HEK293 (cell line): ENCODE measurements at regions not wholly inside any gene's neighbourhood (a gene's known extent, or its start where the extent isn't known, plus 50 kb on each side); places are given as distances from the start of the nearest gene placed in this dataset.

ENCODE experiments used
- CTCF ChIA-PET: fragments of 350-600 bp; formaldehyde crosslinking; extraction: SDS; loops from one replicate; lab custom pipeline; 2021; ENCODE audit warnings: antibody characterized with exemption; lab: Yijun Ruan, JAX
- POLR2A ChIA-PET: fragments of 300-600 bp; formaldehyde crosslinking; extraction: SDS; loops from one replicate; lab custom pipeline; 2020; ENCODE audit warnings: antibody characterized with exemption, inconsistent platforms; lab: Yijun Ruan, JAX
- H3K27ac ChIP-seq: fragments of 200-500 bp; sonication (Bioruptor generic); 2 replicates; pipeline ENCODE4 v1.5.1; 2014; ENCODE audit warnings: low read depth, low read length, control low read depth, inconsistent platforms; ENCODE audit errors: extremely low read depth
- H3K36me3 ChIP-seq, 2 experiments: fragments of 200-500 bp in 1 of 2; sonication (Bioruptor generic) in 1 of 2; 1 replicate in 1 of 2; 2 replicates in 1 of 2; pipeline ENCODE4 v1.5.1; 2014 to 2017; ENCODE audit warnings: inconsistent platforms in 2 of 2, low read length in 2 of 2; ENCODE audit not compliant: control insufficient read depth in 2 of 2, insufficient read depth in 1 of 2
- H3K4me1 ChIP-seq: fragments of 200-500 bp; sonication (Bioruptor generic); 2 replicates; pipeline ENCODE4 v1.5.1; 2014; ENCODE audit warnings: mild to moderate bottlenecking, low read length, inconsistent platforms; ENCODE audit not compliant: control insufficient read depth, insufficient read depth
- H3K4me3 ChIP-seq: 2 replicates; pipeline ENCODE4 v1.5.1; 2011; ENCODE audit warnings: low read depth, mild to moderate bottlenecking, control low read depth, low read length, moderate library complexity
- H3K9me3 ChIP-seq: fragments of 200-500 bp; sonication (Bioruptor generic); 2 replicates; pipeline ENCODE4 v1.5.1; 2014; ENCODE audit warnings: low read depth, low read length, inconsistent platforms; ENCODE audit not compliant: control insufficient read depth, insufficient read depth
- ATF2 ChIP-seq: fragments of 450-650 bp; formaldehyde crosslinking; IDR thresholded peaks from 2 replicates; pipeline ENCODE4 v1.5.1; 2016; ENCODE audit warnings: missing biosample characterization, missing genetic modification characterization, low read depth
- KLF17 ChIP-seq: fragments of 450-650 bp; formaldehyde crosslinking; IDR thresholded peaks from 2 replicates; pipeline ENCODE4 v1.5.1; 2016; ENCODE audit warnings: missing biosample characterization, missing genetic modification characterization
- OSR2 ChIP-seq: fragments of 450-650 bp; formaldehyde crosslinking; IDR thresholded peaks from 2 replicates; pipeline ENCODE4 v1.5.1; 2016; ENCODE audit warnings: missing biosample characterization, missing genetic modification characterization
- PRDM2 ChIP-seq: fragments of 450-650 bp; formaldehyde crosslinking; IDR thresholded peaks from 2 replicates; pipeline ENCODE4 v1.5.1; 2016; ENCODE audit warnings: missing biosample characterization, missing genetic modification characterization, borderline replicate concordance
- ZBTB1 ChIP-seq: fragments of 450-650 bp; formaldehyde crosslinking; IDR thresholded peaks from 2 replicates; pipeline ENCODE4 v1.5.1; 2016; ENCODE audit warnings: missing biosample characterization, missing genetic modification characterization
- ZBTB10 ChIP-seq: fragments of 450-650 bp; formaldehyde crosslinking; IDR thresholded peaks from 2 replicates; pipeline ENCODE4 v1.5.1; 2016; ENCODE audit warnings: missing biosample characterization, missing genetic modification characterization
- ZNF10 ChIP-seq: fragments of 450-650 bp; formaldehyde crosslinking; IDR thresholded peaks from 2 replicates; pipeline ENCODE4 v1.5.1; 2017; ENCODE audit warnings: missing biosample characterization, missing genetic modification characterization
- ZNF121 ChIP-seq: fragments of 450-650 bp; formaldehyde crosslinking; IDR thresholded peaks from 2 replicates; pipeline ENCODE4 v1.5.1; 2016; ENCODE audit warnings: missing biosample characterization, missing genetic modification characterization
- ZNF138 ChIP-seq: fragments of 450-650 bp; formaldehyde crosslinking; IDR thresholded peaks from 2 replicates; pipeline ENCODE4 v1.5.1; 2016; ENCODE audit warnings: missing biosample characterization, missing genetic modification characterization, borderline replicate concordance
- ZNF148 ChIP-seq: fragments of 450-650 bp; formaldehyde crosslinking; IDR thresholded peaks from 2 replicates; pipeline ENCODE4 v1.5.0; 2017; ENCODE audit warnings: missing biosample characterization, missing genetic modification characterization, borderline replicate concordance
- ZNF184 ChIP-seq: fragments of 450-650 bp; IDR thresholded peaks from 2 replicates; pipeline ENCODE4 v1.5.1; 2018; ENCODE audit warnings: missing biosample characterization, mild to moderate bottlenecking, missing genetic modification characterization
- ZNF23 ChIP-seq: fragments of 450-650 bp; formaldehyde crosslinking; IDR thresholded peaks from 2 replicates; pipeline ENCODE4 v1.5.1; 2016; ENCODE audit warnings: missing biosample characterization, missing genetic modification characterization, borderline replicate concordance
- ZNF239 ChIP-seq: fragments of 450-650 bp; formaldehyde crosslinking; IDR thresholded peaks from 2 replicates; pipeline ENCODE4 v1.5.1; 2016; ENCODE audit warnings: missing biosample characterization, missing genetic modification characterization
- ZNF362 ChIP-seq: fragments of 450-650 bp; formaldehyde crosslinking; IDR thresholded peaks from 2 replicates; pipeline ENCODE4 v1.5.1; 2016; ENCODE audit warnings: missing biosample characterization, missing genetic modification characterization
- ZNF37A ChIP-seq: fragments of 450-650 bp; IDR thresholded peaks from 2 replicates; pipeline ENCODE4 v1.5.1; 2018; ENCODE audit warnings: missing biosample characterization, missing genetic modification characterization
- ZNF433 ChIP-seq: fragments of 450-650 bp; formaldehyde crosslinking; IDR thresholded peaks from 2 replicates; pipeline ENCODE4 v1.5.1; 2016; ENCODE audit warnings: missing biosample characterization, missing genetic modification characterization, low read depth
- ZNF768 ChIP-seq: fragments of 450-650 bp; formaldehyde crosslinking; IDR thresholded peaks from 2 replicates; pipeline ENCODE4 v1.5.1; 2018; ENCODE audit warnings: missing biosample characterization, mild to moderate bottlenecking, missing genetic modification characterization
- ZSCAN18 ChIP-seq: fragments of 450-650 bp; formaldehyde crosslinking; IDR thresholded peaks from 2 replicates; pipeline ENCODE4 v1.5.1; 2016; ENCODE audit warnings: missing biosample characterization, missing genetic modification characterization

GRCh38 chr2:191607096-191607495 lies 70.8 kb upstream of the NABP1 start:
- no peak for TF ChIP-seq ZNF37A
- no peak for TF ChIP-seq ZNF10 (tag by site-specific recombination)
- TF ChIP-seq ZNF184 (tag by site-specific recombination) = no peak
- TF ChIP-seq KLF17 = no peak
- TF ChIP-seq ZNF433 (tag by site-specific recombination) = no peak
- Histone ChIP-seq H3K27ac (no peak overlapping the region), H3K4me3 (no peak overlapping the region), H3K36me3 (no peaks in the 10 kb centered on the region), H3K4me1 (no peaks in the 10 kb centered on the region), H3K9me3 (no peaks in the 10 kb centered on the region)
- ChIA-PET CTCF (interaction anchor here (0.6 kb wide), 1 partner anchor 52 kb away, joined by 4 read pairs; no protein-coding TSS in a partner anchor), POLR2A (no interaction called here)

GRCh38 chr2:191610756-191611155 lies 67.2 kb upstream of the NABP1 start:
- no peaks in the 10 kb centered on the region for H3K9me3 ChIP-seq
- POLR2A ChIA-PET = no interaction called here
- no peaks in the 10 kb centered on the region for H3K4me1 ChIP-seq
- no peak overlapping the region for H3K27ac ChIP-seq
- no peak overlapping the region for H3K4me3 ChIP-seq
- CTCF ChIA-PET = no interaction called here
- H3K36me3 ChIP-seq = no peaks in the 10 kb centered on the region
- TF ChIP-seq ZBTB10 (tag by site-specific recombination) (no peak), ZNF23 (tag by site-specific recombination) (no peak), ATF2 (tag by site-specific recombination) (no peak), ZNF121 (tag by site-specific recombination) (no peak), OSR2 (tag by site-specific recombination) (no peak), ZNF148 (tag by site-specific recombination) (no peak), PRDM2 (tag by site-specific recombination) (no peak), ZNF362 (tag by site-specific recombination) (no peak), ZBTB1 (tag by site-specific recombination) (no peak), ZNF239 (tag by site-specific recombination) (no peak), ZSCAN18 (tag by site-specific recombination) (no peak), ZNF138 (tag by site-specific recombination) (no peak), ZNF768 (tag by site-specific recombination) (no peak)
